ENCODE measurements at regions not wholly inside any gene's neighbourhood (a gene's known extent, or its start where the extent isn't known, plus 50 kb on each side); places are given as distances from the start of the nearest gene placed in this dataset.

GRCh38 chr2:236797411-236797810 lies 227.8 kb downstream of the ACKR3 start:
- H2AK5ac ChIP-seq (ENCODE audit: low read depth, low read length): no peak overlapping the region
- TF ChIP-seq GABPA (IDR thresholded peaks at IDR 0.05; ENCODE audit: borderline replicate concordance, insufficient read depth, low read length) (no peak), POU5F1 (IDR thresholded peaks at IDR 0.05; ENCODE audit: low read depth, low read length) (no peak), RAD21 (IDR thresholded peaks at IDR 0.05 in 1 of 2, conservative IDR thresholded peaks at IDR 0.05 in 1 of 2; ENCODE audit: low read depth in 2 of 2, low read length in 2 of 2) (no peak), TCF12 (IDR thresholded peaks at IDR 0.05; ENCODE audit: low read depth, low read length) (no peak), JUN (IDR thresholded peaks at IDR 0.05; ENCODE audit: low read depth, low read length) (no peak), POLR2AphosphoS5 (IDR thresholded peaks at IDR 0.05; ENCODE audit: low read depth, low read length) (no peak), ATF2 (IDR thresholded peaks at IDR 0.05; ENCODE audit: low read length) (no peak), KDM4A (IDR thresholded peaks at IDR 0.05; ENCODE audit: low read depth, low read length, severe bottlenecking) (no peak), KDM1A (IDR thresholded peaks at IDR 0.05; ENCODE audit: borderline replicate concordance, low read length) (no peak), EGR1 (IDR thresholded peaks at IDR 0.05; ENCODE audit: borderline replicate concordance, low read depth, low read length) (no peak), GTF2F1 (IDR thresholded peaks at IDR 0.05; ENCODE audit: borderline replicate concordance, low read depth, low read length) (no peak), FOSL1 (IDR thresholded peaks at IDR 0.05; ENCODE audit: insufficient read depth, low read depth, low read length) (no peak)
- TF ChIP-seq, protein P1, sequence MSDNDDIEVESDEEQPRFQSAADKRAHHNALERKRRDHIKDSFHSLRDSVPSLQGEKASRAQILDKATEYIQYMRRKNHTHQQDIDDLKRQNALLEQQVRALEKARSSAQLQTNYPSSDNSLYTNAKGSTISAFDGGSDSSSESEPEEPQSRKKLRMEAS (IDR thresholded peaks at IDR 0.05): no peak

More at GRCh38 chr2:236797411-236797810, 227.8 kb downstream of the ACKR3 start:
- no peak overlapping the region for H4K5ac ChIP-seq (ENCODE audit: insufficient read length, low read depth, low read length)
- no peak overlapping the region for H4K8ac ChIP-seq (ENCODE audit: extremely low read depth, insufficient read depth, low read length)
- no peak overlapping the region for H2BK120ac ChIP-seq (replicated peaks; ENCODE audit: low read depth, low read length)
- H3K36me3 ChIP-seq (ENCODE audit: control insufficient read depth in 2 of 4, insufficient read depth in 4 of 4, low read length in 3 of 4): no peaks in the 10 kb centered on the region
- no peak overlapping the region for H3K23ac ChIP-seq (ENCODE audit: insufficient read length)
- no peak overlapping the region for H3K4me2 ChIP-seq (ENCODE audit: insufficient read depth in 1 of 2, low read depth in 2 of 2, low read length in 2 of 2)
- H3K9me3 ChIP-seq (ENCODE audit: insufficient read depth in 2 of 2, low read depth in 1 of 2, low read length in 1 of 2): no peaks in the 10 kb centered on the region
- DNase-seq (ENCODE audit: low read depth in 1 of 2, low spot score in 2 of 2) (no peak), FAIRE-seq (no peak)
- no peaks in the 10 kb centered on the region for H3K23me2 ChIP-seq (ENCODE audit: low read depth, low read length)
- no peak overlapping the region for H4K91ac ChIP-seq (replicated peaks; ENCODE audit: insufficient read length, low read length)
- H3K9ac ChIP-seq (replicated peaks in 1 of 4; ENCODE audit: extremely low read depth in 1 of 4, low read depth in 3 of 4, low read length in 3 of 4): no peak overlapping the region
- no peaks in the 10 kb centered on the region for H3K79me2 ChIP-seq (ENCODE audit: control insufficient read depth in 1 of 2, insufficient read depth in 2 of 2, low read length in 2 of 2)
- no peak overlapping the region for H2BK20ac ChIP-seq (ENCODE audit: low read length)
- 81% methylated on average over 7 of the region's 7 CpGs; no CpG with 5 or more reads in 1 of the 2 experiments for WGBS, 2 experiments (ENCODE audit: extremely low coverage in 1 of 2, insufficient coverage in 1 of 2, insufficient read length in 1 of 2, insufficient replicate concordance in 2 of 2, low coverage in 1 of 2, low lambda C conversion rate in 2 of 2, missing lambda C conversion rate in 1 of 2)
- no peak overlapping the region for H2AFZ ChIP-seq (ENCODE audit: low read length)
- H3K14ac ChIP-seq (ENCODE audit: insufficient read length): no peak overlapping the region
- peaks cover 0 to 7% (median 2%) of the 10 kb centered on the region in 4 experiments; a peak in 4 of 7 replicates for H3K4me1 ChIP-seq (replicated peaks in 1 of 4; ENCODE audit: control insufficient read depth in 3 of 4, insufficient read depth in 4 of 4, low read length in 3 of 4)
- H3K27ac ChIP-seq (ENCODE audit: low read depth, low read length): no peak overlapping the region
- POLR2A ChIA-PET (ENCODE audit: partially characterized antibody): no interaction called here
- H2BK15ac ChIP-seq (ENCODE audit: low read length): no peak overlapping the region
- CTCF ChIA-PET (ENCODE audit: partially characterized antibody): no interaction called here
- H2BK5ac ChIP-seq (ENCODE audit: low read depth, low read length): no peak overlapping the region
- H3K18ac ChIP-seq (ENCODE audit: extremely low read depth, low read length): no peak overlapping the region
- no peaks in the 10 kb centered on the region for H4K20me1 ChIP-seq (replicated peaks in 1 of 2; ENCODE audit: control insufficient read depth in 1 of 2, insufficient read depth in 2 of 2, low read length in 2 of 2)
- H3K4ac ChIP-seq (replicated peaks; ENCODE audit: insufficient read length, low read depth, low read length): no peak overlapping the region
- H3K56ac ChIP-seq (replicated peaks; ENCODE audit: insufficient read length, low read depth, low read length): no peak overlapping the region
- H3K79me1 ChIP-seq (ENCODE audit: low read depth, low read length): no peaks in the 10 kb centered on the region
- H2BK12ac ChIP-seq (ENCODE audit: low read depth, low read length): no peak overlapping the region
- no peak overlapping the region for H3K4me3 ChIP-seq (ENCODE audit: extremely low read depth in 1 of 4, insufficient read depth in 2 of 4, low read depth in 3 of 4, low read length in 4 of 4)
- no peaks in the 10 kb centered on the region for H3K27me3 ChIP-seq (replicated peaks in 1 of 4; ENCODE audit: control insufficient read depth in 3 of 4, extremely low read depth in 1 of 4, insufficient read depth in 3 of 4, low read length in 3 of 4)

Data from H1 (cell line).